ENCODE measurements at regions not wholly inside any gene's neighbourhood (a gene's known extent, or its start where the extent isn't known, plus 50 kb on each side); places are given as distances from the start of the nearest gene placed in this dataset.

DNA sequence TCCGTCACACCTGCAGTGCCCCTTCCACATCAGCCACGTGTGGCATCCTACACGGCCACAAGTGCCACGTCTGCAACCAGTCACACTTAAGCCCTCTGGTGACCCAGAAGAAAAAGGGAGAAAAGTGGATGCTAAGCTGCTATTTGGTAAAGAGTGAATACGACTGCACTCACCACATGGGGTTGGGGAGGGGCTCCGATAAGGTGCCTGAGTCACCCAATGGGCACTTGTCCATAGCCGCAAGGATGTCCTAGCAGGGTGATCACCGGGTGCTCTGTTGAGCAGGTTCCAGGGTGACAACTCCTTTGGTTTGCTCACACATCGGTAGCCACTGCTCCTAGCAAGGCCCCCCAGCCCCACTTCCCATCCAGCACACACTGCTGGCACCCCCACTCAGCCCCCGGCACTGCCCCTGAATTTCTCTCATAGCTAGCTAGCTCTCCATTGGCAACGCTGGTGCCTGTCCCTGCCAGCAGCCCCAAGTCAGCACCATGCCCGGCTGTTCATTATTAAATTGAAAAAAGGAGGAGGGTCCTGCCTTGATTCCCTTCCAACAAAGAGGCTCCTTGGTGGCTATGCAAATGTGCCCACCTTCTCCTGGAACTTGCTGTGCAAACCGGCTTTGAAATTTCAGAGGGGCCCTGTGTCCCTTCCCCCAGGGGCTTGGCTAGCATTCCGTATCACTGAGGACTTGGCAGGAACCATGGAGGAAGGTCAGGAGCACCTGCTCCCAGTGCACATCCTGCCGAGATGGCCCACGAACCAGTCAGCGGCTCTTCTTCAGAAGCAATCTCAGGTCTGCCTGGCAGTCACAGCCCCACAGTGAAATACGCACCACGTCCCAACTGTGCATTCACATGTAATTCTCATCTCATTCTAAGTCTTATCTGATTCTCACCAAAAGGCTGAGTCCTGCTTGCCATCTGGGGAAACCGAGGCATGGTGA, 227.7 kb upstream of the DIO3 start:
- H3K4me3 ChIP-seq (ENCODE audit: low read depth, low read length): no peak overlapping the region
- no peaks in the 10 kb centered on the region for H3K36me3 ChIP-seq
- TF ChIP-seq CTCF (IDR thresholded peaks at IDR 0.05; ENCODE audit: low read depth, low read length): no peak
- peaks cover 6% of the 10 kb centered on the region for H3K27me3 ChIP-seq
- DNase-seq: no peak
- H3K9me3 ChIP-seq: no peaks in the 10 kb centered on the region
- H3K4me1 ChIP-seq: no peaks in the 10 kb centered on the region

GRCh38 chr14:101334656-101335055, 226.6 kb upstream of the DIO3 start:
- no peak for TF ChIP-seq CTCF (IDR thresholded peaks at IDR 0.05; ENCODE audit: low read depth, low read length)

GRCh38 chr14:101335061-101335661, 226.1 kb upstream of the DIO3 start:
- no peak for DNase-seq
- TF ChIP-seq CTCF (IDR thresholded peaks at IDR 0.05; ENCODE audit: low read depth, low read length): no peak
- H3K27me3 ChIP-seq: peaks cover 14% of the 10 kb centered on the region

More at GRCh38 chr14:101334656-101335055, 226.6 kb upstream of the DIO3 start:
- Histone ChIP-seq H3K4me3 (ENCODE audit: low read depth, low read length) (no peak overlapping the region), H3K4me1 (no peaks in the 10 kb centered on the region), H3K9me3 (no peaks in the 10 kb centered on the region), H3K27me3 (peaks cover 14% of the 10 kb centered on the region), H3K36me3 (no peaks in the 10 kb centered on the region)
- no peak for DNase-seq

DNA sequence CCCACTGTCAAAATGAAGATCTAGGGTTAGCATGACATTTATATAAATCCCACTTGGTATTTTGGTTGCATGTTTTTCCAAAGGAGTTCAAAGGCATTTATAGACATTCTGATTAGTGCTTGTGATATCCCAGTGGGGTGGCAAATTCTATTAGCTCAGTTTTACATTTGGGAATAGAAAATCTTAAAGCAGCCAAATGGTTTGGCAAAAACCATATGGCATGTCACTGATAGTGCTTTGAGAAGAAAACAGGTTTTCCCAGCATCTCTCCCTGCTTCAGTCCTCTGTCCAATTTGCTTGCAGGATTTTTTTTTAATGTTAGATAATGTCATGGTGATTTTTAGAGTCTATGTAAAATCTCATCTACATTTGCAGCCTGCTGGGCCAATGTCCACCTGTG, 225.1 kb upstream of the DIO3 start:
- Histone ChIP-seq H3K9me3 (no peaks in the 10 kb centered on the region), H3K4me1 (no peaks in the 10 kb centered on the region), H3K36me3 (no peaks in the 10 kb centered on the region), H3K27me3 (peaks cover 11% of the 10 kb centered on the region), H3K4me3 (ENCODE audit: low read depth, low read length) (no peak overlapping the region)
- TF ChIP-seq CTCF (IDR thresholded peaks at IDR 0.05; ENCODE audit: low read depth, low read length): no peak
- no peak for DNase-seq

More at GRCh38 chr14:101335061-101335661, 226.1 kb upstream of the DIO3 start:
- Histone ChIP-seq H3K4me3 (ENCODE audit: low read depth, low read length) (no peak overlapping the region), H3K9me3 (no peaks in the 10 kb centered on the region), H3K36me3 (no peaks in the 10 kb centered on the region), H3K4me1 (no peaks in the 10 kb centered on the region)

DNA sequence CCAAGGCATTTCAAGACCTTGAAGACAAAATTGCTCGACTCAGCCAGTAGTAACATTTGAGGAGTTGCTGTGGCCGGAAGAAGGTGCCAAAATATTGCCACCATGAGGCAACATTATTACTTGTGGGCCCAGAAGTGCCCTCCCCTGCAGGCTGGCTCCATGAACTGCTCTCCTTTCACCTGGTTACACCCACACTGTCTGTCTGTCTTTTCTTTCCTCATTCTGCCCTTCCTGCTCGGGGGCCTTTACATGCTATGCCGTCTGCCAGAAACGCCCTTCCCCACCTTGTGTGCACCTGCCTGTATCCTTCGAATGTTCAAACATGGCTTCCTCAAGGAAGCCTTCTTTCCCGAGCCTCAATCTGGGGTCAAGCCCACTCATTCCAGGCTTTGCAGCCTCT, 224.2 kb upstream of the DIO3 start:
- no peak for DNase-seq

More for the DNA sequence above, 224.2 kb upstream of the DIO3 start:
- H3K27me3 ChIP-seq: peaks cover 14% of the 10 kb centered on the region
- no peak for TF ChIP-seq CTCF (IDR thresholded peaks at IDR 0.05; ENCODE audit: low read depth, low read length)
- H3K4me3 ChIP-seq (ENCODE audit: low read depth, low read length): no peak overlapping the region
- no peaks in the 10 kb centered on the region for H3K9me3 ChIP-seq
- no peaks in the 10 kb centered on the region for H3K36me3 ChIP-seq
- H3K4me1 ChIP-seq: no peaks in the 10 kb centered on the region

All from BE2C (cell line).